ENCODE measurements at regions not wholly inside any gene's neighbourhood (a gene's known extent, or its start where the extent isn't known, plus 50 kb on each side); places are given as distances from the start of the nearest gene placed in this dataset.
"Not testable (repeated sequence)": the region's sequence is repeated elsewhere in the genome, so short reads cannot be mapped to it uniquely, and the experiment has no call there.

DNA sequence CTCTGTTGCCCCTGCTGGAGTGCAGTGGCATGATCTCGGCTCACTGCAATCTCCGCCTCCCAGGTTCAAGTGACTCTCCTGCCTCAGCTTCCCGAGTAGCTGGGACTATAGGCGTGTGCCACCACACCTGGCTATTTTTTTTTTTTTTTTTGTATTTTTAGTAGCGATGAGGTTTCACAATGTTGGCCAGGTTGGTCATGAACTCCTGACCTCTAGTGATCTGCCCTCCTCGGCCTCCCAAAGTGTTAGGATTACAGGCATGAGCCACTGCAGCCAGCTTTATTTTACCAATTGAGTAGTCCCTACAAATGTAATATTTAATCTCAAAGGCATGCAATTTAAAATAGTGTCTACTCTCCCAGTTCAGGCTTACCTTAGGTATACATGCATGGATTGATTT, 1487.2 kb upstream of the WWC1 start:
- TF ChIP-seq, protein P1, sequence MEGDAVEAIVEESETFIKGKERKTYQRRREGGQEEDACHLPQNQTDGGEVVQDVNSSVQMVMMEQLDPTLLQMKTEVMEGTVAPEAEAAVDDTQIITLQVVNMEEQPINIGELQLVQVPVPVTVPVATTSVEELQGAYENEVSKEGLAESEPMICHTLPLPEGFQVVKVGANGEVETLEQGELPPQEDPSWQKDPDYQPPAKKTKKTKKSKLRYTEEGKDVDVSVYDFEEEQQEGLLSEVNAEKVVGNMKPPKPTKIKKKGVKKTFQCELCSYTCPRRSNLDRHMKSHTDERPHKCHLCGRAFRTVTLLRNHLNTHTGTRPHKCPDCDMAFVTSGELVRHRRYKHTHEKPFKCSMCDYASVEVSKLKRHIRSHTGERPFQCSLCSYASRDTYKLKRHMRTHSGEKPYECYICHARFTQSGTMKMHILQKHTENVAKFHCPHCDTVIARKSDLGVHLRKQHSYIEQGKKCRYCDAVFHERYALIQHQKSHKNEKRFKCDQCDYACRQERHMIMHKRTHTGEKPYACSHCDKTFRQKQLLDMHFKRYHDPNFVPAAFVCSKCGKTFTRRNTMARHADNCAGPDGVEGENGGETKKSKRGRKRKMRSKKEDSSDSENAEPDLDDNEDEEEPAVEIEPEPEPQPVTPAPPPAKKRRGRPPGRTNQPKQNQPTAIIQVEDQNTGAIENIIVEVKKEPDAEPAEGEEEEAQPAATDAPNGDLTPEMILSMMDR (optimal IDR thresholded peaks at IDR 0.05 in 1 of 3, IDR thresholded peaks at IDR 0.05 in 1 of 3, conservative IDR thresholded peaks at IDR 0.05 in 1 of 3; ENCODE audit: extremely low read depth in 1 of 3, insufficient read depth in 2 of 3, low read length in 3 of 3), result not testable (repeated sequence)
- TF ChIP-seq EZH2 (IDR thresholded peaks at IDR 0.05; ENCODE audit: low read length), result not testable (repeated sequence)

Measured in keratinocyte (primary cell).